Keratinocyte (primary cell): ENCODE measurements at regions not wholly inside any gene's neighbourhood (a gene's known extent, or its start where the extent isn't known, plus 50 kb on each side); places are given as distances from the start of the nearest gene placed in this dataset.
A peak's percentile ranks its signal among the peaks of the same experiment; 100 is the strongest.

ENCODE experiments used
- DNase-seq: peaks from one replicate; pipeline ENCODE4 v3.0.0-alpha.2; 2011; ENCODE audit warnings: low read depth, missing footprints, low spot score
- FAIRE-seq: peaks from 2 replicates; lab custom pipeline; 2011; peaks lifted over from hg19 to GRCh38; lab: Jason Lieb, UNC
- H2AFZ ChIP-seq: 2 replicates; pipeline ENCODE4 v1.6.0; 2012; ENCODE audit warnings: low read length, control low read depth, inconsistent platforms; ENCODE audit not compliant: control insufficient read depth
- H3K27ac ChIP-seq: 2 replicates; pipeline ENCODE4 v1.5.1; 2011; ENCODE audit warnings: low read length; ENCODE audit not compliant: control insufficient read depth, insufficient read depth
- H3K27me3 ChIP-seq: 3 replicates; pipeline ENCODE4 v1.6.0; 2011; ENCODE audit warnings: low read length; ENCODE audit not compliant: control insufficient read depth, insufficient read depth; ENCODE audit errors: extremely low read depth
- H3K36me3 ChIP-seq, 2 experiments: 2 replicates in 1 of 2; 3 replicates in 1 of 2; pipeline ENCODE4 v1.5.1; 2011; ENCODE audit warnings: low read length in 2 of 2, mild to moderate bottlenecking in 1 of 2; ENCODE audit not compliant: control insufficient read depth in 2 of 2, insufficient read depth in 2 of 2; ENCODE audit errors: extremely low read depth in 1 of 2
- H3K4me1 ChIP-seq: 3 replicates; pipeline ENCODE4 v1.5.1; 2011; ENCODE audit warnings: low read length; ENCODE audit not compliant: control insufficient read depth, insufficient read depth; ENCODE audit errors: extremely low read depth
- H3K4me2 ChIP-seq: 3 replicates; pipeline ENCODE4 v1.6.0; 2011; ENCODE audit warnings: low read depth, low read length; ENCODE audit not compliant: control insufficient read depth, insufficient read depth; ENCODE audit errors: extremely low read depth
- H3K4me3 ChIP-seq, 3 experiments: fragments of 200-600 bp in 1 of 3; sonication (generic) in 1 of 3; 2 replicates in 2 of 3; 3 replicates in 1 of 3; pipeline ENCODE4 v1.5.1; 2011 to 2016; ENCODE audit warnings: low read length in 3 of 3, mild to moderate bottlenecking in 3 of 3, control low read depth in 2 of 3, inconsistent platforms in 1 of 3, low read depth in 1 of 3, mixed read lengths in 1 of 3, mixed run types in 1 of 3, moderate library complexity in 1 of 3; ENCODE audit not compliant: control insufficient read depth in 2 of 3, insufficient read depth in 2 of 3; ENCODE audit errors: extremely low read depth in 1 of 3
- H3K79me2 ChIP-seq: 2 replicates; pipeline ENCODE4 v1.6.0; 2012; ENCODE audit warnings: low read length; ENCODE audit not compliant: control insufficient read depth, insufficient read depth
- H3K9ac ChIP-seq: 3 replicates; pipeline ENCODE4 v1.6.0; 2011; ENCODE audit warnings: low read length; ENCODE audit not compliant: control insufficient read depth, insufficient read depth; ENCODE audit errors: extremely low read depth
- H3K9me1 ChIP-seq: 3 replicates; pipeline ENCODE4 v1.6.0; 2011; ENCODE audit warnings: low read length; ENCODE audit not compliant: control insufficient read depth, insufficient read depth; ENCODE audit errors: extremely low read depth
- H3K9me3 ChIP-seq: 2 replicates; pipeline ENCODE4 v1.5.1; 2012; ENCODE audit warnings: low read depth, low read length; ENCODE audit not compliant: control insufficient read depth
- H4K20me1 ChIP-seq: 3 replicates; pipeline ENCODE4 v1.6.0; 2011; ENCODE audit warnings: low read length; ENCODE audit not compliant: control insufficient read depth, insufficient read depth; ENCODE audit errors: extremely low read depth
- EZH2 ChIP-seq: IDR thresholded peaks from one replicate; pipeline ENCODE4 v1.6.1; 2012; ENCODE audit warnings: inconsistent platforms, mild to moderate bottlenecking, low read length, moderate library complexity
- dilution Hi-C: fragments of 300-500 bp; cut with MboI; formaldehyde crosslinking; loops from one replicate; pipeline ENCODE4 v1.7.0; 2020; ENCODE audit warnings: low sequenced_read_pairs; ENCODE audit not compliant: extremely low pct_ligation_motif_present
- TF ChIP-seq, protein P1 (sequence below), 3 experiments: IDR thresholded peaks in 1 of 3; conservative IDR thresholded peaks in 1 of 3; optimal IDR thresholded peaks in 1 of 3; 2 replicates in 2 of 3; 3 replicates in 1 of 3; pipeline versions ENCODE3 to v1.5.1; 2011; ENCODE audit warnings: low read length in 3 of 3, mild to moderate bottlenecking in 3 of 3, moderate library complexity in 2 of 3, control low read depth in 1 of 3, inconsistent platforms in 1 of 3; ENCODE audit not compliant: insufficient read depth in 2 of 3; ENCODE audit errors: extremely low read depth in 1 of 3

DNA sequence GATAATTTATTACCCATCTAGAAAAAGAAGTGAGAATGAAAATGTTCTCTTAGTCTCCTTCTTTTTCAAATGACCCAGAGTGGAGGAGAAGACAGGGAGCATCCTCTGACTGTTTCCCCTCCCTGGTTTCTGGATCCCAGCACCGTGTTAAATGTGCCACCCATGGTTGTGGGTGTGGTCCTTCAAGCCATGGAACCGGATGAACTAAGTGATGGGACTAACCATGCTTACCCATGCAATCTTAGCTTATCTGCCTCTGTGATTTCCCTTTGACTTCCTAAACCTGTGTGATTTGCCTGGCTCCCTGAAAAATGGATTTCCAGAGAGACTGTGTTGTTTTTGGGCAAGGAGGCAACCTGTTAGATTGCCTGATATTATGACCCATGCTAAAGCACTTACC lies 437.1 kb downstream of the MAGEB5 start:
- H4K20me1 ChIP-seq = no peaks in the 10 kb centered on the region
- no peak overlapping the region for H2AFZ ChIP-seq
- no peaks in the 10 kb centered on the region for H3K9me3 ChIP-seq
- no peak for TF ChIP-seq EZH2
- TF ChIP-seq, protein P1, sequence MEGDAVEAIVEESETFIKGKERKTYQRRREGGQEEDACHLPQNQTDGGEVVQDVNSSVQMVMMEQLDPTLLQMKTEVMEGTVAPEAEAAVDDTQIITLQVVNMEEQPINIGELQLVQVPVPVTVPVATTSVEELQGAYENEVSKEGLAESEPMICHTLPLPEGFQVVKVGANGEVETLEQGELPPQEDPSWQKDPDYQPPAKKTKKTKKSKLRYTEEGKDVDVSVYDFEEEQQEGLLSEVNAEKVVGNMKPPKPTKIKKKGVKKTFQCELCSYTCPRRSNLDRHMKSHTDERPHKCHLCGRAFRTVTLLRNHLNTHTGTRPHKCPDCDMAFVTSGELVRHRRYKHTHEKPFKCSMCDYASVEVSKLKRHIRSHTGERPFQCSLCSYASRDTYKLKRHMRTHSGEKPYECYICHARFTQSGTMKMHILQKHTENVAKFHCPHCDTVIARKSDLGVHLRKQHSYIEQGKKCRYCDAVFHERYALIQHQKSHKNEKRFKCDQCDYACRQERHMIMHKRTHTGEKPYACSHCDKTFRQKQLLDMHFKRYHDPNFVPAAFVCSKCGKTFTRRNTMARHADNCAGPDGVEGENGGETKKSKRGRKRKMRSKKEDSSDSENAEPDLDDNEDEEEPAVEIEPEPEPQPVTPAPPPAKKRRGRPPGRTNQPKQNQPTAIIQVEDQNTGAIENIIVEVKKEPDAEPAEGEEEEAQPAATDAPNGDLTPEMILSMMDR (optimal IDR thresholded peaks at IDR 0.05 in 1 of 3, IDR thresholded peaks at IDR 0.05 in 1 of 3, conservative IDR thresholded peaks at IDR 0.05 in 1 of 3; ENCODE audit: extremely low read depth in 1 of 3, insufficient read depth in 2 of 3, low read length in 3 of 3) = no peak
- no peaks in the 10 kb centered on the region for H3K27me3 ChIP-seq
- H3K4me1 ChIP-seq = no peaks in the 10 kb centered on the region
- FAIRE-seq (no peak), DNase-seq (no peak)
- H3K79me2 ChIP-seq = no peaks in the 10 kb centered on the region
- no peaks in the 10 kb centered on the region for H3K36me3 ChIP-seq
- H3K4me2 ChIP-seq = no peak overlapping the region
- H3K4me3 ChIP-seq = no peak overlapping the region
- dilution Hi-C loops = no loop called here
- H3K9me1 ChIP-seq = no peaks in the 10 kb centered on the region
- H3K9ac ChIP-seq = no peak overlapping the region
- no peak overlapping the region for H3K27ac ChIP-seq

DNA sequence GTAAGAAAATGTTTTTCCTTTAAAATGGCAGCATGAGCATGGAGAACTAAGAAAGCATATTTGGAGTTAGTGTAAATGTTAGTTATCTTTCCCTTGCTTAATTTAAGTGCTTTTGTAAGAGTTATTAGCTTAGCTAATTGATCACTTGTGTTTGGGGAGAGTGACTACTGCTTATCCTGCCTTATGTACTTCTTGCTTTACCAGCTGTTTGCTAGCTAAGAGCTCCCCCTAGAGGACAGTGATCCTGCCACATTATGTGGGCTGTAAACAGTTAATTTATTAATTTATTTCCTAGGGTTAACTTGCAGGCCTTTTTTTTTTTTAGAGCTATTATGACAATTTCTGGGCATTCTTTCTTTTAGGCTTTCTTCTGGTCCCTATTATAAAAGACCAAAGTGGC lies 435.8 kb downstream of the MAGEB5 start:
- no peak overlapping the region for H3K9ac ChIP-seq
- dilution Hi-C loops = no loop called here
- DNase-seq (no peak), FAIRE-seq (no peak)
- no peaks in the 10 kb centered on the region for H3K79me2 ChIP-seq
- no peaks in the 10 kb centered on the region for H4K20me1 ChIP-seq
- no peak overlapping the region for H3K4me3 ChIP-seq
- H3K27me3 ChIP-seq = no peaks in the 10 kb centered on the region
- H3K36me3 ChIP-seq = no peaks in the 10 kb centered on the region
- TF ChIP-seq, protein P1 (optimal IDR thresholded peaks at IDR 0.05 in 1 of 3, IDR thresholded peaks at IDR 0.05 in 1 of 3, conservative IDR thresholded peaks at IDR 0.05 in 1 of 3; ENCODE audit: extremely low read depth in 1 of 3, insufficient read depth in 2 of 3, low read length in 3 of 3) = peak in 1 of 3 experiments; percentile 5
- TF ChIP-seq EZH2 = no peak
- H3K9me3 ChIP-seq = no peaks in the 10 kb centered on the region
- no peak overlapping the region for H3K27ac ChIP-seq
- no peak overlapping the region for H2AFZ ChIP-seq
- H3K9me1 ChIP-seq = no peaks in the 10 kb centered on the region
- no peak overlapping the region for H3K4me2 ChIP-seq
- no peaks in the 10 kb centered on the region for H3K4me1 ChIP-seq
